GM21447 (cell line): ENCODE measurements at regions not wholly inside any gene's neighbourhood (a gene's known extent, or its start where the extent isn't known, plus 50 kb on each side); places are given as distances from the start of the nearest gene placed in this dataset.

Experiments used
- ATAC-seq: cut with Tn5 transposase; IDR thresholded peaks from one replicate; pipeline ENCODE4 v1.9.1; 2021; ENCODE audit not compliant: unreplicated experiment

- ATAC-seq = peak; percentile 93
Observed at GRCh38 chr9:117487555-117488175, 72.8 kb upstream of the ASTN2 start.

GRCh38 chr9:117486426-117486825 is 71.6 kb upstream of the ASTN2 start:
- ATAC-seq = no peak

- ATAC-seq = no peak
Observed at GRCh38 chr9:117485176-117485575, 70.3 kb upstream of the ASTN2 start.

GRCh38 chr9:117480729-117481128 is 65.9 kb upstream of the ASTN2 start:
- ATAC-seq = no peak

- no peak for ATAC-seq
Observed at GRCh38 chr9:117480253-117480652, 65.4 kb upstream of the ASTN2 start.

- ATAC-seq = no peak
Observed at GRCh38 chr9:117473293-117473692, 58.4 kb upstream of the ASTN2 start.

- no peak for ATAC-seq
Observed at GRCh38 chr9:117470902-117471301, 56.0 kb upstream of the ASTN2 start.

GRCh38 chr9:117470455-117470854 is 55.6 kb upstream of the ASTN2 start:
- ATAC-seq = no peak

GRCh38 chr9:117466111-117466510 is 51.3 kb upstream of the ASTN2 start:
- no peak for ATAC-seq

- no peak for ATAC-seq
Observed at GRCh38 chr9:117465706-117466105, 50.8 kb upstream of the ASTN2 start.

- no peak for ATAC-seq
Observed at GRCh38 chr9:117464941-117465616, 50.2 kb upstream of the ASTN2 start.
